ENCODE measurements at regions not wholly inside any gene's neighbourhood (a gene's known extent, or its start where the extent isn't known, plus 50 kb on each side); places are given as distances from the start of the nearest gene placed in this dataset.
"Not testable (repeated sequence)": the region's sequence is repeated elsewhere in the genome, so short reads cannot be mapped to it uniquely, and the experiment has no call there.

GRCh38 chr10:61042533-61042932, 98.5 kb upstream of the RHOBTB1 start:
- Histone ChIP-seq H3K4me3 (no peak overlapping the region), H3K27me3 (no peaks in the 10 kb centered on the region), H3K36me3 (no peaks in the 10 kb centered on the region), H3K27ac (no peak overlapping the region), H3K4me1 (no peaks in the 10 kb centered on the region), H3K9me3 (no peaks in the 10 kb centered on the region)
- ATAC-seq (no peak), DNase-seq (no peak)
- no peak for TF ChIP-seq CTCF (IDR thresholded peaks at IDR 0.05)
- intact Hi-C loops (cut with DNase I): no loop called here

- H3K9me3 ChIP-seq: no peaks in the 10 kb centered on the region
- H3K27ac ChIP-seq: no peak overlapping the region
- no peak overlapping the region for H3K4me3 ChIP-seq
- intact Hi-C loops (cut with DNase I): no loop called here
- DNase-seq (no peak), ATAC-seq (no peak)
- no peaks in the 10 kb centered on the region for H3K4me1 ChIP-seq
- no peaks in the 10 kb centered on the region for H3K27me3 ChIP-seq
- no peak for TF ChIP-seq CTCF (IDR thresholded peaks at IDR 0.05)
- no peaks in the 10 kb centered on the region for H3K36me3 ChIP-seq
These were observed 96.5 kb upstream of the RHOBTB1 start for GRCh38 chr10:61040399-61041016.

- intact Hi-C loops (cut with DNase I): no loop called here
These were observed 95.9 kb upstream of the RHOBTB1 start for GRCh38 chr10:61039868-61040267.

GRCh38 chr10:61037261-61037830, 93.4 kb upstream of the RHOBTB1 start:
- intact Hi-C loops (cut with DNase I); H3K4me1 ChIP-seq; ATAC-seq; H3K27me3 ChIP-seq; H3K9me3 ChIP-seq; DNase-seq; H3K27ac ChIP-seq; H3K36me3 ChIP-seq; H3K4me3 ChIP-seq: not testable (repeated sequence)

More at GRCh38 chr10:61039868-61040267, 95.9 kb upstream of the RHOBTB1 start:
- no peak for DNase-seq
- H3K36me3 ChIP-seq: no peaks in the 10 kb centered on the region
- H3K27me3 ChIP-seq: no peaks in the 10 kb centered on the region
- H3K9me3 ChIP-seq: no peaks in the 10 kb centered on the region
- no peak overlapping the region for H3K4me3 ChIP-seq
- no peak overlapping the region for H3K27ac ChIP-seq
- TF ChIP-seq CTCF (IDR thresholded peaks at IDR 0.05): no peak
- ATAC-seq: no peak
- no peaks in the 10 kb centered on the region for H3K4me1 ChIP-seq

GRCh38 chr10:61036148-61036547, 92.2 kb upstream of the RHOBTB1 start:
- H3K27me3 ChIP-seq; intact Hi-C loops (cut with DNase I); DNase-seq; H3K9me3 ChIP-seq; H3K36me3 ChIP-seq; H3K4me1 ChIP-seq; H3K4me3 ChIP-seq; H3K27ac ChIP-seq; ATAC-seq: not testable (repeated sequence)

- Histone ChIP-seq H3K27ac (no peak overlapping the region), H3K9me3 (no peaks in the 10 kb centered on the region), H3K27me3 (no peaks in the 10 kb centered on the region), H3K4me3 (no peak overlapping the region), H3K4me1 (no peaks in the 10 kb centered on the region), H3K36me3 (no peaks in the 10 kb centered on the region)
- DNase-seq (no peak), ATAC-seq (no peak)
- intact Hi-C loops (cut with DNase I): no loop called here
- TF ChIP-seq CTCF (IDR thresholded peaks at IDR 0.05): no peak
These were observed 87.4 kb upstream of the RHOBTB1 start for GRCh38 chr10:61031341-61031740.

- ATAC-seq (no peak), DNase-seq (no peak)
- intact Hi-C loops (cut with DNase I): no loop called here
- Histone ChIP-seq H3K27ac (no peak overlapping the region), H3K9me3 (no peaks in the 10 kb centered on the region), H3K4me1 (no peaks in the 10 kb centered on the region), H3K4me3 (no peak overlapping the region), H3K27me3 (no peaks in the 10 kb centered on the region), H3K36me3 (no peaks in the 10 kb centered on the region)
- TF ChIP-seq CTCF (IDR thresholded peaks at IDR 0.05): no peak
These were observed 85.4 kb upstream of the RHOBTB1 start for GRCh38 chr10:61029411-61029810.

Data from upper lobe of right lung (tissue), 1 donor.